Stomach (tissue), 4 donors: ENCODE measurements at regions not wholly inside any gene's neighbourhood (a gene's known extent, or its start where the extent isn't known, plus 50 kb on each side); places are given as distances from the start of the nearest gene placed in this dataset.

Experiments
- POLR2A ChIP-seq, 4 donors: fragments of 450-650 bp; IDR thresholded peaks; one replicate each; pipeline ENCODE4 v1.6.1; 2016; ENCODE audit warnings: antibody characterized with exemption in 4 of 4, control low read depth in 2 of 4, mild to moderate bottlenecking in 1 of 4, moderate library complexity in 1 of 4
- TF ChIP-seq, protein P1 (sequence below), 7 experiments: fragments of 450-650 bp in 4 of 7; fragments of 200-600 bp in 3 of 7; sonication (generic) in 3 of 7; IDR thresholded peaks; one replicate each; pipeline ENCODE4 v1.5.1; 2016 to 2019; ENCODE audit warnings: antibody characterized with exemption in 7 of 7, control low read depth in 2 of 7, mild to moderate bottlenecking in 1 of 7

GRCh38 chr12:124476011-124476400 lies 91.4 kb downstream of the NCOR2 start:
- no peak for TF ChIP-seq POLR2A (IDR thresholded peaks at IDR 0.05)
- TF ChIP-seq, protein P1, sequence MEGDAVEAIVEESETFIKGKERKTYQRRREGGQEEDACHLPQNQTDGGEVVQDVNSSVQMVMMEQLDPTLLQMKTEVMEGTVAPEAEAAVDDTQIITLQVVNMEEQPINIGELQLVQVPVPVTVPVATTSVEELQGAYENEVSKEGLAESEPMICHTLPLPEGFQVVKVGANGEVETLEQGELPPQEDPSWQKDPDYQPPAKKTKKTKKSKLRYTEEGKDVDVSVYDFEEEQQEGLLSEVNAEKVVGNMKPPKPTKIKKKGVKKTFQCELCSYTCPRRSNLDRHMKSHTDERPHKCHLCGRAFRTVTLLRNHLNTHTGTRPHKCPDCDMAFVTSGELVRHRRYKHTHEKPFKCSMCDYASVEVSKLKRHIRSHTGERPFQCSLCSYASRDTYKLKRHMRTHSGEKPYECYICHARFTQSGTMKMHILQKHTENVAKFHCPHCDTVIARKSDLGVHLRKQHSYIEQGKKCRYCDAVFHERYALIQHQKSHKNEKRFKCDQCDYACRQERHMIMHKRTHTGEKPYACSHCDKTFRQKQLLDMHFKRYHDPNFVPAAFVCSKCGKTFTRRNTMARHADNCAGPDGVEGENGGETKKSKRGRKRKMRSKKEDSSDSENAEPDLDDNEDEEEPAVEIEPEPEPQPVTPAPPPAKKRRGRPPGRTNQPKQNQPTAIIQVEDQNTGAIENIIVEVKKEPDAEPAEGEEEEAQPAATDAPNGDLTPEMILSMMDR (IDR thresholded peaks at IDR 0.05): no peak
